Erythroblast (primary cell): ENCODE measurements at regions not wholly inside any gene's neighbourhood (a gene's known extent, or its start where the extent isn't known, plus 50 kb on each side); places are given as distances from the start of the nearest gene placed in this dataset.

Experiments
- GATA1 ChIP-seq: IDR thresholded peaks from 2 replicates; pipeline ENCODE4 v1.6.1; 2011; ENCODE audit warnings: low read depth, mild to moderate bottlenecking, control low read depth, low read length, moderate library complexity
- POLR2A ChIP-seq: IDR thresholded peaks from 2 replicates; pipeline ENCODE4 v1.6.1; 2011; ENCODE audit warnings: mild to moderate bottlenecking, low read length

DNA sequence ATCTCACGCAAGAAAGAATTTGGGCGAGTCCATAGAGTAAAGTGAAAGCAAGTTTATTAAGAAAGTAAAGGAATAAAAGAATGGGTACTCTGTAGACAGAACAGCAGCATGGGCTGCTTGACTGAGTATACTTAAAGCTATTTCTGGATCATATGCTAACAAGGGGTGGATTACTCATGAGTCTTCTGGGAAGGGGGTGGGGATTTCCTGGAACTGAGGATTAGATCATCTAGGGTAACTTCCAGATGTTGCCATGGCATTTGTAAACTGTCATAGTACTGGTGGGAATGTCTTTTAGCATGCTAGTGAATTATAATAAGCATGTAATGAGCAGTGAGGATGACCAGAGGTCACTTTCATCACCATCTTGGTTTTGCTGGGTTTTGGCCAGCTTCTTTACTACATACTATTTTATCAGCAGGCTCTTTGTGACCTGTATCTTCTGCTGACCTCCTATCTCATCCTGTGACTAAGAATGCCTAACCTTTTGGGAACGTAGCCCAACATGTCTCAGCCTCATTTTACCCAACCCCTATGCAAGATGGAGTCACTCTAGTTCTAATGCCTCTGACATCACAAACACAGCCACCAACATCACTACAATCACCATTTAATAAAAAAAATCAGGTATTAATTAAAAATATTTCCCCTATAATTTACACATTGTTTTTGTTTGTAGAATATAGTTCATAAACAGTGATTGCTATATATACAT, 890.7 kb upstream of the EPHA6 start:
- no peak for TF ChIP-seq POLR2A
- no peak for TF ChIP-seq GATA1
